ENCODE measurements at regions not wholly inside any gene's neighbourhood (a gene's known extent, or its start where the extent isn't known, plus 50 kb on each side); places are given as distances from the start of the nearest gene placed in this dataset.
A peak's percentile ranks its signal among the peaks of the same experiment; 100 is the strongest.

GRCh38 chr18:5678278-5678677, 134.5 kb upstream of the EPB41L3 start:
- ATAC-seq (no peak), DNase-seq (no peak)
- Histone ChIP-seq H3K9me3 (ENCODE audit: control insufficient read depth, low read length) (no peaks in the 10 kb centered on the region), H3K4me3 (ENCODE audit: low read length) (no peak overlapping the region), H3K27me3 (ENCODE audit: control insufficient read depth, insufficient read depth) (no peaks in the 10 kb centered on the region), H3K4me1 (ENCODE audit: control insufficient read depth, insufficient read depth, low read length) (no peaks in the 10 kb centered on the region), H3K27ac (ENCODE audit: low read length) (no peak overlapping the region)
- WGBS, result 67% methylated on average over 3 of the region's 3 CpGs
- intact Hi-C loops (cut with DNase I), result no loop called here

- no peak for ATAC-seq
- intact Hi-C loops (cut with DNase I), result no loop called here
- Histone ChIP-seq H3K27me3 (ENCODE audit: control insufficient read depth, insufficient read depth) (no peaks in the 10 kb centered on the region), H3K4me3 (ENCODE audit: low read length) (no peak overlapping the region), H3K4me1 (ENCODE audit: control insufficient read depth, insufficient read depth, low read length) (no peaks in the 10 kb centered on the region), H3K9me3 (ENCODE audit: control insufficient read depth, low read length) (no peaks in the 10 kb centered on the region), H3K27ac (ENCODE audit: low read length) (no peak overlapping the region)
- WGBS, result 67% methylated on average over 2 of the region's 2 CpGs
- DNase-seq, result no peak
Measured at GRCh38 chr18:5673616-5674015, 129.8 kb upstream of the EPB41L3 start.

- Histone ChIP-seq H3K9me3 (ENCODE audit: control insufficient read depth, low read length) (no peaks in the 10 kb centered on the region), H3K4me3 (ENCODE audit: low read length) (no peak overlapping the region), H3K27me3 (ENCODE audit: control insufficient read depth, insufficient read depth) (no peaks in the 10 kb centered on the region), H3K4me1 (ENCODE audit: control insufficient read depth, insufficient read depth, low read length) (no peaks in the 10 kb centered on the region), H3K27ac (ENCODE audit: low read length) (no peak overlapping the region)
- WGBS, result 88% methylated on average over 2 of the region's 2 CpGs
- DNase-seq (no peak), ATAC-seq (no peak)
- intact Hi-C loops (cut with DNase I), result no loop called here
Measured at GRCh38 chr18:5669585-5669984, 125.8 kb upstream of the EPB41L3 start.

- Histone ChIP-seq H3K4me3 (ENCODE audit: low read length) (no peak overlapping the region), H3K9me3 (ENCODE audit: control insufficient read depth, low read length) (no peaks in the 10 kb centered on the region), H3K27ac (ENCODE audit: low read length) (no peak overlapping the region), H3K27me3 (ENCODE audit: control insufficient read depth, insufficient read depth) (no peaks in the 10 kb centered on the region), H3K4me1 (ENCODE audit: control insufficient read depth, insufficient read depth, low read length) (no peaks in the 10 kb centered on the region)
- 65% methylated on average over 2 of the region's 2 CpGs for WGBS
- intact Hi-C loops (cut with DNase I), result no loop called here
- ATAC-seq (peak in 1 of 2 donors; percentile 19), DNase-seq (no peak)
Measured at GRCh38 chr18:5668087-5668715, 124.4 kb upstream of the EPB41L3 start.

GRCh38 chr18:5667356-5667755, 123.6 kb upstream of the EPB41L3 start:
- H3K4me3 ChIP-seq (ENCODE audit: low read length), result no peak overlapping the region
- WGBS, result 69% methylated on average over 3 of the region's 3 CpGs

GRCh38 chr18:5662586-5663090, 118.8 kb upstream of the EPB41L3 start:
- DNase-seq (no peak), ATAC-seq (no peak)
- Histone ChIP-seq H3K27me3 (ENCODE audit: control insufficient read depth, insufficient read depth) (no peaks in the 10 kb centered on the region), H3K9me3 (ENCODE audit: control insufficient read depth, low read length) (no peaks in the 10 kb centered on the region), H3K27ac (ENCODE audit: low read length) (no peak overlapping the region), H3K4me1 (ENCODE audit: control insufficient read depth, insufficient read depth, low read length) (no peaks in the 10 kb centered on the region), H3K4me3 (ENCODE audit: low read length) (no peak overlapping the region)
- WGBS, result 75% methylated on average over 3 of the region's 3 CpGs
- intact Hi-C loops (cut with DNase I), result no loop called here

More at GRCh38 chr18:5667356-5667755, 123.6 kb upstream of the EPB41L3 start:
- Histone ChIP-seq H3K27ac (ENCODE audit: low read length) (no peak overlapping the region), H3K4me1 (ENCODE audit: control insufficient read depth, insufficient read depth, low read length) (no peaks in the 10 kb centered on the region), H3K27me3 (ENCODE audit: control insufficient read depth, insufficient read depth) (no peaks in the 10 kb centered on the region), H3K9me3 (ENCODE audit: control insufficient read depth, low read length) (no peaks in the 10 kb centered on the region)
- ATAC-seq (no peak), DNase-seq (no peak)
- intact Hi-C loops (cut with DNase I), result no loop called here

GRCh38 chr18:5661179-5661578, 117.4 kb upstream of the EPB41L3 start:
- WGBS, result 96% methylated on average over 1 of the region's 1 CpG

GRCh38 chr18:5653802-5654201, 110.0 kb upstream of the EPB41L3 start:
- Histone ChIP-seq H3K27ac (ENCODE audit: low read length) (no peak overlapping the region), H3K9me3 (ENCODE audit: control insufficient read depth, low read length) (no peaks in the 10 kb centered on the region), H3K4me1 (ENCODE audit: control insufficient read depth, insufficient read depth, low read length) (no peaks in the 10 kb centered on the region), H3K4me3 (ENCODE audit: low read length) (no peak overlapping the region), H3K27me3 (ENCODE audit: control insufficient read depth, insufficient read depth) (no peaks in the 10 kb centered on the region)
- intact Hi-C loops (cut with DNase I), result no loop called here
- ATAC-seq (no peak), DNase-seq (no peak)
- WGBS, result 80% methylated on average over 3 of the region's 3 CpGs

More at GRCh38 chr18:5661179-5661578, 117.4 kb upstream of the EPB41L3 start:
- intact Hi-C loops (cut with DNase I), result no loop called here
- DNase-seq (no peak), ATAC-seq (no peak)
- Histone ChIP-seq H3K4me3 (ENCODE audit: low read length) (no peak overlapping the region), H3K27ac (ENCODE audit: low read length) (no peak overlapping the region), H3K9me3 (ENCODE audit: control insufficient read depth, low read length) (no peaks in the 10 kb centered on the region), H3K27me3 (ENCODE audit: control insufficient read depth, insufficient read depth) (no peaks in the 10 kb centered on the region), H3K4me1 (ENCODE audit: control insufficient read depth, insufficient read depth, low read length) (no peaks in the 10 kb centered on the region)

- intact Hi-C loops (cut with DNase I), result no loop called here
- Histone ChIP-seq H3K4me1 (ENCODE audit: control insufficient read depth, insufficient read depth, low read length) (no peaks in the 10 kb centered on the region), H3K27ac (ENCODE audit: low read length) (no peak overlapping the region), H3K27me3 (ENCODE audit: control insufficient read depth, insufficient read depth) (no peaks in the 10 kb centered on the region), H3K4me3 (ENCODE audit: low read length) (no peak overlapping the region), H3K9me3 (ENCODE audit: control insufficient read depth, low read length) (no peaks in the 10 kb centered on the region)
- ATAC-seq (no peak), DNase-seq (no peak)
Measured at GRCh38 chr18:5651736-5652135, 107.9 kb upstream of the EPB41L3 start.

GRCh38 chr18:5649439-5649838, 105.6 kb upstream of the EPB41L3 start:
- ATAC-seq (no peak), DNase-seq (no peak)
- Histone ChIP-seq H3K4me3 (ENCODE audit: low read length) (no peak overlapping the region), H3K4me1 (ENCODE audit: control insufficient read depth, insufficient read depth, low read length) (no peaks in the 10 kb centered on the region), H3K27ac (ENCODE audit: low read length) (no peak overlapping the region), H3K27me3 (ENCODE audit: control insufficient read depth, insufficient read depth) (no peaks in the 10 kb centered on the region), H3K9me3 (ENCODE audit: control insufficient read depth, low read length) (no peaks in the 10 kb centered on the region)
- WGBS, result 59% methylated on average over 8 of the region's 8 CpGs
- intact Hi-C loops (cut with DNase I), result no loop called here

- WGBS, result 41% methylated on average over 3 of the region's 3 CpGs
- no peak for ATAC-seq
- no peak for DNase-seq
- Histone ChIP-seq H3K9me3 (ENCODE audit: control insufficient read depth, low read length) (no peaks in the 10 kb centered on the region), H3K27me3 (ENCODE audit: control insufficient read depth, insufficient read depth) (no peaks in the 10 kb centered on the region), H3K27ac (ENCODE audit: low read length) (no peak overlapping the region), H3K4me3 (ENCODE audit: low read length) (no peak overlapping the region), H3K4me1 (ENCODE audit: control insufficient read depth, insufficient read depth, low read length) (no peaks in the 10 kb centered on the region)
- intact Hi-C loops (cut with DNase I), result no loop called here
Measured at GRCh38 chr18:5646739-5647138, 102.9 kb upstream of the EPB41L3 start.

GRCh38 chr18:5643288-5643687, 99.5 kb upstream of the EPB41L3 start:
- Histone ChIP-seq H3K9me3 (ENCODE audit: control insufficient read depth, low read length) (no peaks in the 10 kb centered on the region), H3K27ac (ENCODE audit: low read length) (no peak overlapping the region), H3K4me1 (ENCODE audit: control insufficient read depth, insufficient read depth, low read length) (no peaks in the 10 kb centered on the region), H3K27me3 (ENCODE audit: control insufficient read depth, insufficient read depth) (no peaks in the 10 kb centered on the region), H3K4me3 (ENCODE audit: low read length) (no peak overlapping the region)
- intact Hi-C loops (cut with DNase I), result no loop called here
- WGBS, result 91% methylated on average over 7 of the region's 7 CpGs
- DNase-seq (no peak), ATAC-seq (no peak)
